Stimulated activated CD8-positive, alpha-beta memory T cell treated with anti-CD3 and anti-CD28 coated beads, Interleukin-7, amount 100 ng/mL, for 4 hours (primary cell): ENCODE measurements at regions not wholly inside any gene's neighbourhood (a gene's known extent, or its start where the extent isn't known, plus 50 kb on each side); places are given as distances from the start of the nearest gene placed in this dataset.

Source experiments
- DNase-seq, 2 donors: peaks; one replicate each; pipeline ENCODE4 v3.0.0-alpha.2; 2020; ENCODE audit warnings: low read depth in 2 of 2

DNA sequence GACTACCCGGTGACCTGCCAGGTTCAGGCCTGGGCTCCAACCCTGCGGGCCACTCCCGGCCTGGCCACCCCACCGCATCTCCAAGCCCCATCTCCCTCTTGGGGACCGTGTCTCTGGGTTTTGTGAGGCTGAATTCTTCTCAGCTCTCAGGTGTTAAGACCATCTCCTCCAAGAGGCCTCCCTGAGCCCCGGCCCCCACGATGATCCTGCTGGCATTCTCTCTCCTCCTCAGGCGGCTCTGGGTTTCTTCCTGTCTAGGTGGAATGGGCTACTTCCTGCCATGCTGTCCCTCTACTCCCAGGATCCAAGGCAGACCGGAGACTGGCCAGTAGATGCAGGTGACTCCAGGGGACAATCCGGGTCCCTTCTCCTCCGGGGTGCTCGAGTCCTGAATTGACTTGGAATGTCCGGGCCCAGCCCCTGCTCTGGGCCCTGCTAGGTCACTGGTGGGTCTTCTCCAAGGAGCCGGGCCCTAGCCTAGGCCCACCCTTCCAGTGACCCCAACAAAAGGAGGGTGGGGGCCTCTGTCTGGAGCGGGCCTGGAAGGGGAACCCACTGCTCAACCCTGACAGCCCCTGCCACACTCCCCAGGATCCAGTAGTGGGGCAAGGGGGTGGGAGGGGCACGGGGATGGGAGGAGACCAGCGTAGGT is 219.8 kb downstream of the C9orf50 start:
- no peak for DNase-seq

DNA sequence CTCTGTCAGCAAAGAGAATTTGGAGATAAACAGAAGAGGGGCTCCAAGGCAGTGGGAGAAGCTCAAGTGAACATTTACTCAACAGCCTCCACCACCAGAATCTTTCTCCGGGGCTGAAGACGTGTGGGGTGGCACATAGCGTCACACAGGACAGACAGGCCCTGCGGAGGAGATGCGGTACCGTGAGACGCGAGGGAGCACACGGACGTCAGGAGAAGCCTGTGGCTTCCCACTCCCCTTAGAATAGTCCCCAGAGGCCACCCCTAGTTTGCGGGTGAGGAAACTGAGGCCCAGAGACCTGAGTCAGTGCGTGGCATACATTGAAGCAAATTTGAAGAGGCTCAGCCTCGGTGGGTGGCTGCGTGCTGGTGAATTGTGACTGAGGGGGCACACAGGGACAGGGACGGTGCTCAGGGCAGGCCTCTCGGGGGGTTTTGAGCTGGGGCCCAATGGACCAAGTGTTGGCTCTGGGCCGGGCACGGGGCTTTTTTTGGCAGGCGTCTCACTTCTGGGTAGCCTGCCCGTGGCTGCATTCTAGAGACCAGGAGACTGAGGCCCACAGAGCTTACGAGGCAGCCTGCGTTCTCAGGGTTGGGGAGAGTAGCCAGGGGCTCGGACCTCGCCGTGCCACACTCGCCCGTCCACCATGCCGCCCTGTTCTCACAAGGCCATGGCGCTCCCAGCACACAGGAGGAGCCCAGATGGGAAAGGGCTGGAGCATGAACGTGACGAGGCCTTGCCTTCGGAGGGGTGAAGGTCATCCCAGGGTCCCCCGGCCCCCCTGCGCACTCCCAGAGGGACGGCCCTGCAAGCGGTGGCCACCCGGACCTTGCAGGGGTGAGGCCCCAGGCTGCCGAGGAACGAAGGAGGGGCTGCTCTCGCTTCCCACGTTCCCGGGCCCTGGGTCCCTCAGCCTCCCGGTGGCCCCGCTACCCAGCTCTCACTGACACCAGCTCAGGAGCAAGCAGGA is 220.6 kb downstream of the C9orf50 start:
- no peak for DNase-seq

DNA sequence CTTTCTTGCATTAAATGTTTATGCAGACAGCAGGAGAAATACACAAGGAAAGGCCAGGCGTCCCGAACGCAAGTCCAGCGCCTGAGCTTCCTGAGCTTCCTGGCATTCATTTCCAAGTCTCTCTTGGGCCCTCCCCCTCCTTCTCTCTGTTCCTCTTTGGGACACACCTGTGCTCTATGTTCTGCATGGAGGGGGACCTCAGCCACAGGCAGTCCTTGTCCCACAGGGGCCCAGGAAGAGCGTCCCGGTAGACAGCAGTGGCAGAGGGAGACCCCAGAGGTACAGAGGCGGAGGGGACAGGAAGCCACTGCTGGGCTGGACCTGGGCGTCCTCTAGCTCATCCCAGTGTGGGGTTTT is 221.3 kb downstream of the C9orf50 start:
- no peak for DNase-seq

DNA sequence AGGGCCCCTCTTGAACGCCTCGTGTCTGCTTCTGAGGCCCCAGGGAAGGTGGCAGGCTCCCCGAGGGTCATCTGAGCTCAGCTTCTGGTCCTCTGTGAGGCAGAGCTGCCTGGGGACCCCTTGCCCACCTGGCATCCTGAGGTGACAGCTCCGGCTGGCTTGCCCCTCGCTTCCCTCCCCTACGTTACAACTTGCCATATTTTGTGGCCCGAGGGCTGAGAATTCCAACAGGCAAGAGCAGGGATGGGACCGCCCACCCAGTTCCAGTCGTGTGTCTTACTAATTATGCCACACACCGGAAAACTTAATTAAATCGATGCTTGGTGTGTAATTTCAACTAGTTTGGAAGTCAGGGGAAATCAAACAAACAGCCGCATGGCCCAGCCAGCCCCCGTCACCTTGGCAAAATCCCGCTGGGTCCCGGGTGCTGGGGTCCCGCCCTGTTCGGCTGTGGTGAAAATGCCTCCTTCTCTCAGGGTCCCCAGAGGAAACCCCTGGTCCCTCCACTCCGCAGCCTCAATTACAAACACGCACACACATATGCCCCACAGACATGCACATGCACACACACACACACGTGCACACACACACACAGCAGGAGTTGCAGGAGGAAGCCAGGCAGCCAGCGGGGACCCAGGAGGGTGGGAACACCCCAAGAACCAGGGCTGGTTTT is 221.0 kb upstream of the IER5L start:
- no peak for DNase-seq

DNA sequence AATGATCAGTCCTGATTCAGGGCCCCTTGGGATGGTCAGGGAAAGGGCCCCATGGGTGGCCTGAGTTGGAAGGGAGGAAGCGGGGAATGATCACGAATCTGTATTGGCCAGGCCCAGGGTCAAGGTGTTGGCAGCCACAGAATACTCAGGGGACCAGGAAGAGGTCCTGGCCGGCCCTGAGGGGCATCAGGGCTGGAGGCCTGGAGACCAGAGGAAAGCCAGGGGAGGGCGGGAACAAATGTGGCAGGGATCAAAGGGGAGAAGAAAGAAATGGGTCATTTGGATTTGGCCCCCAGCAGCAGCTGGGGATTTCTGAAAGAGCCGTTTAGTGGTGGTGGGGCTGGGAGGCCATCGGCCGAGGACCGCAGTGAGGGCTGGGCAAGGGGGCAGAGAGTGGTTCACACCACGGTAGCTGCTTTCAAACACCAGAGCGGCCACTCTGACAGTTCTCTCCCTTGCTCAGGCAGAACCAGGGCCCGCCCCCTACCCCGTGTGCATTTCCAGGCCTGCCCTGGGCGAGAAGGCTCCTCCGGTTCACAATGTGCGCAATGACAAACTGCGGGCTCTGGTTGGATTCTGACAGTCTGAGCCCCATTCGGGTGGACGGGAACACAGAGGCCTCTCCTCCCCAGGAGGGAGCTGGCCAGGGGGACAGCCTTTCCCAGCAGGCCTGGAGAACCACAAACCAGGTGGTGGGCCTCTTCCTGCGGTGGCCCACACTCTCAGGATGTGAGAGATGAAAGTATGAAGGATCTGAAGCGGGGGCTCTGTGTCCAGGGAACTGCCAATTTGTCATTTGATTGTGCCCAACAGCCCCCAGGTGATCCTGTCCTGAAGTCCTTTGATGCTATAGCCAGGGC is 220.3 kb upstream of the IER5L start:
- no peak for DNase-seq

DNA sequence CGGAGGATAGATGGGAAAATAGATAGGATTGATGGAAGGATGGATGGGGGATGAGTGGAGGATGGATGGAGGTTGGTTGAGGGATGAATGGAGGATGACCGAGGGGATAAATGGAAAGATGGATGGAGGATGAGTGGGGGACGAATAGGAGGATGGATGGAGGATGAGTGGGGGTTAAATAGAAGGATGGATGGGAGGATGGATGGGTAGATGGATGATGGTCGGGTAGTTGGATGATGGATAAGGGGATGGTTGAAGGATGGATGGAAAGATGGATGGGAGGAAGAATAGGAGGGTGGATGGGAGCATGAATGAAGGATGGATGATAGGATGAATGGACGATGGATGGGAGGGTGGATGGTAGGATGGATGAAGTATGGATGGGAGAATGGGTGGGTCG is 219.3 kb upstream of the IER5L start:
- no peak for DNase-seq

DNA sequence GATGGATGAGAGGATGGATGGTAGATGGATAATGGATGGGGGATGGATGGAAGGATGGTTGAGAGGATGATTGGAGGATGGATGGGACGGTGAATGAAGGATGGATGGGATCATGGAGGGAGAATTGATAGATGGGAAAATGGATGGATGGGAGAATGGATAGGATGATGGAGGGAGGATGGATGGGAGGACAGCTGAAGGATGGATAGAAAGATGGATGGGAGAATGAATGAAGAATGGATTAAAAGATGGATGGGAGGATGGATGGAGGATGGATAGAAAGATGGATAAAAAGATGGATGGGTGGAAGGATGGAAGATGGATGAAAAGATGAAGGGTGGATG is 218.3 kb upstream of the IER5L start:
- DNase-seq: no peak

DNA sequence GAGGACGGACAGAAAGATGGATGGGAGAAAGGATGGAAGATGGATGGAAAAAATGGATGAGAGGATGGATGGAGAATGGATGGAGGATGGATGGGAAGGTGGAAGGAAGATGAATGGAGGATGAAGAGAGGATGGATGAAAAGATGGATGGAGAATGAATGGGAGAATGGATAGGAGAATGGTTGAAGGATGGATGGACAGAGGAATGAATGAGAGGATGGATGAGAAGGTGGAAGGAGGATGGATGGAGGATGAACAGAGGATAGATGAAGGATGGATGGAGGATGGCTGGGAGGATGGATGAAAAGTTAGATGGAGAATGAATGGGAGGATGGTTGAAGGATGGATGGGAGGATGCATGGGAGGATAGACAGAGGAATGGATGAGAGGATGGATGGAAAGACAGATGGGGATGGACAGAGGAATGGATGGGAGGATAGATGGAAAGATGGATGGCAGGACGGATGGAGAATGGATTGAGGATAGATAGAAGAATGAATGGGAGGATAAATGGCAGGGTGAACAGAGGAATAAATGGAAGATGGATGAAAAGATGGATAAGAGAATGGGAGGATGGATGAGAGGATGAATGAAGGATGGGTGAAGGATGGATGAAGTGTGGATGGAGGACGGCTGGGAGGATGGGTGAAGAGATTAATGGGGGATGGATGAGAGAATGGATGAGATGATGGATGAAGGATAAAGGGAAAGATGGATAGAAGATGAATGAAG is 217.7 kb upstream of the IER5L start:
- DNase-seq: no peak

DNA sequence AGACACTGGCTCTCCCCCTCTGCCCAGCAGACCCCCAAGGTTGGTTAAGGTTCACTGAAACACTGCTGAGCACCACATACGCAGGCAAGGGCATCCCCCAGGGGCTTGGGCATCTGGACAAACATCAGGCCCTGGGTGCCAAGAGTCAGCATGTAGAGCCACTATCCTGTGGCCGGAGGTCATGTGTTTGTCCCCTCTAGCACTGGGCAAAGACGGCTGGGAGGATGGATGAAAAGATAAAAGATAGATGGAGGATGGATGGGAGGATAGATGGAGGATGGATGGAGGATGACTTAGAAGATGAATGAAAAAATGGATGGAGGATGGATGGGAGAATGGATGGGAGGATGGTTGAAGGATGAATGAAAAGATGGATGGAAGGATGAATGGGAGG is 216.8 kb upstream of the IER5L start:
- no peak for DNase-seq

DNA sequence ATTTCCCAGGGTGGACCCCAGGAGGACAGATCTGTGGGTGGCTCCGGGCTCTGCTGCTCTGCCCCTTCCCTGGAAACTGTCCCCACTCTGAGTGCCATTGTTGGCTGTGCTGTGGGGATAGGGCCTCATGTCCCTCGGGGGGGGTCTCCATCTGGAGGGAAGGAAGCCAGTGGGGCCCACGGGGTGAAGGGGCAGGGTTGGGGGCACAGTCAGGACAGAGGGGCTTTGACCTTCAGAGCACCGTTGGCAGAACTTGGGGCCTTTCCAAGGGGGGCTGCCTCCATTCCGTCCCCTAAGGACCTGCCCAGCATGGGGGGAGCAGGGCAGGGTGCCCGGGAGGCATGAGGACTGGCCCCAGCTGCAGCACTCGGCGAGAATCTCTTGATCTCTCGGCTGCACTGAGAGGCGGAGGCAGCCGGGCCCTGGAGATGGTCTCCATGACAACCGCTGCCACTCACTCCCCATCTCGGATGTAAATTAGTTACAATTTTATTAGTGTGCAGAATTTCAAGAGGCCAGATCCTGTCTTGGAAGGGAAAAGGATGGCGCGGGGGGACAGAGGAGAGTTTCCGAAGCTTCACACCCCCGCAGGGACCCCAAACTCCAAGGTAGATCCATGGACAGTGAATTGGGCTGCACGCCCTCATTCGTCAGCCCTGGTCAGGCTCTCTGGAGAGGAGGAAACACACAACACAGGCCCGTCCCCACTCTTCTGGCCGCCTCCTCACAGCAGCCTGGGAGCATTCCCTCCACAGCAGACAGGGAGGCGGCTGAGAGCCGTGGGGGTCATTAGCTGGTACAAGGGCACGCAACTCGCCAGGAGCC is 216.2 kb upstream of the IER5L start:
- no peak for DNase-seq

DNA sequence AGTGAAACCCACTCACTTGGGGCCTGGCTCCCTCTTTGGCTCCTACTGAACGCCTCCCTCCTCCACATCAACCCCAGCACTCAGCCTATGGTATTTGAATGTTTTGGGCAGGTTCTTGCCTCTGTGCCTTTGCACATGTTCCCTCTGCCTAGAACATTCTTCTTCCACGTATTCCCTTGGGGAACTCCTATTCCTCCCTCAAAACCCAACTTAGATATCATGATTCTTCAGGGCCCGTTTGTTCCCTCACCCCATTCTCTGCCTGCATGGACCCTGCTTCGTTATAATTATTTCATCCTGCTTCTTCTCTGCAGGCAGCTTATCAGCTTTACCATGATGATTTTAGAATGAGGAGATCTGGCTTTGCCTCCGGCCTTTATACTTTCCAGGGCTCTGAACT is 215.0 kb upstream of the IER5L start:
- no peak for DNase-seq

DNA sequence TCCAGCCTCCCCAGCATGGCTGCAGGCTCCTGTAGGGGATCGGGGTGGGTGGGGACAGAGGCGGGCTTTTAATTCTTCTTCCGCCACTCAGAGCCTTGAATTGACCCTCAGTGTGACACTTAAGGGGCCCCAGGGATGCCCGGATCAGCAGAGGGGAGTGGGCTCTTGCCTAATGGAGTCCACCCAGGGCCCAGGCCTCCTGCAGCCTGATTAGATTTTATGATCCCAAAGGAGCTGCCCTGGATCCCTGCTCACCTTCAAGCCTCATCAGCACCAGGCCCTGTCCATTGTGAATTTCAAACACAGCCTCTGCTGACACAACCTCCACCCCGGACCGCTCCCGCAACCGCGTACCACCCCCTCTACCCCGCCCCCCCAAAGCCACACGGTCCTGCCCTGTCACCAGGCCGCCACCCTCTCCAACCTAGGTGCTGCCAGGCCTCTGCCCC is 214.1 kb upstream of the IER5L start:
- DNase-seq: no peak

DNA sequence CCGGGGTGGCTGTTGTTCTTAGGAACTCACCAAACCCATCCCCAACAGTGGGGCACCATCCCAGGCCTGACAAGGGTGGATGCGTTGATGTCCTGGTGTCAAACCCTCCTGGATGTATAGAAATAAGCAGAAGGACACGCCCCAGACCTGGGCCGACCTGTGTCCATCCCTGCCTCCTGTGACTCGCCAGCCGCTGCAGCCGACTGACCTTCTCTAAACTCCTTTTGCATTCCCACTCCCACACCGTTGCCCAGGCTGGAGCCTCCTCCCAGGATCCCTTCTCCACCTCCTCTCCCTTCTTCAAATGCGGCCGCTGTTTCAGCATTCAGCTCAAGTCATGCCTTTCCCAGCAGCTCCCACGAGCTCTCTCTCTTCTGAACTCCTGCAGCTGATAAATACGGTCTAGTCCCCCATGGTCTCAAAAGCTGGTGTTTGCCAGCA is 213.2 kb upstream of the IER5L start:
- no peak for DNase-seq

DNA sequence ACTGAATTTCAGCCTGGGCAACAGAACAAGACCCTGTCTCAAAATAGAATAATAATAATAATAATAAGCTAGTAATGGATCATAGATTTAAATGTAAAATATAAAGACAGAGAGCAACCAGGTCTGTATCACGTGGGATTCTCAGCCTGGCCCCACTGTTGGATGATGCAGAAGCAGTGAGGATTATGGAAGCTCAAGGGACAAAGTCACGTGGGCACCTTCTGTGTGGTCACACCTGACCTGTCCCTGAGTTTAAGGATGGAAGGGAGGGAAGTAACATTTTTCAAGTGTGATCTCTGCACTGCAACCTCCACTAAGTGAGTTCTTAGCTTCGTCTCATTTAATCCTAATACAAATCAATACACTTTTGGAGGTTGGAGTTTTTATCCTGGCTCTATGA is 212.5 kb upstream of the IER5L start:
- DNase-seq: no peak

DNA sequence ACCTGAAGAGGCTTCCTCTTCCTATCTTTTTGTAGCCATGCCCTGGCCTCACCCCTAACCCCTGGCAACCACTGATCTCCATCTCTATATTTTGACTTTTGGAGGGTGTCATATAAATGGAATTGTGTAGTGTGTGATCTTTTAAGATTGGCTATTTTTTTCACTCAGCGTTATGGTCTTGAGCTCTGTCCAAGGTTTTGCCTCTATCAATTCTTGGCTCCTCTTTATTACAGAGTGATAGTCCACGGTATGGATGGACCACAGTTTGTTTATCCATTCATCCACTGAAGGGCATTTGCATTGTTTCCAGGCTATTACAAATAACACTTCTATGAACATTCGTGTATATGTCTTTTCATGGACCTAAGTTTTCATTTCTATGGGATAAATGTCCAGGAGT is 209.8 kb upstream of the IER5L start:
- DNase-seq: no peak

DNA sequence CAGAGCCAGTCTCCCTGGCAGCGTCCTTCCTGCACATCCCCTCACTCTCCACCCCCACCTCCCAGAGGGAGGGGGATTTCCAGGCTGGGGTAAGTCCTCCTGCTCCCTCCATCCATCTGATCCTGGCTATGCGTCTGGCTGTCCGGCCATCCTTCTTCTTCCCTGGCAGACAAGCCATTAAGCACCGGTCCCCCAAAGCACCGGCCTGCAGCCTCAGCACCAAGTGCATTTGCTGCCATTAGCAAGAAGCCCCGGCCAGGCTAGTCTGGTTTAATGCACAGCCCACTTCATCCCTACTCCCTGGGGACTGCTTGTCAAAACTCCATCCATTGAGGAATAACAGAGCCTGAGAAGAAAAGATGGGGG is 208.7 kb upstream of the IER5L start:
- DNase-seq: no peak

DNA sequence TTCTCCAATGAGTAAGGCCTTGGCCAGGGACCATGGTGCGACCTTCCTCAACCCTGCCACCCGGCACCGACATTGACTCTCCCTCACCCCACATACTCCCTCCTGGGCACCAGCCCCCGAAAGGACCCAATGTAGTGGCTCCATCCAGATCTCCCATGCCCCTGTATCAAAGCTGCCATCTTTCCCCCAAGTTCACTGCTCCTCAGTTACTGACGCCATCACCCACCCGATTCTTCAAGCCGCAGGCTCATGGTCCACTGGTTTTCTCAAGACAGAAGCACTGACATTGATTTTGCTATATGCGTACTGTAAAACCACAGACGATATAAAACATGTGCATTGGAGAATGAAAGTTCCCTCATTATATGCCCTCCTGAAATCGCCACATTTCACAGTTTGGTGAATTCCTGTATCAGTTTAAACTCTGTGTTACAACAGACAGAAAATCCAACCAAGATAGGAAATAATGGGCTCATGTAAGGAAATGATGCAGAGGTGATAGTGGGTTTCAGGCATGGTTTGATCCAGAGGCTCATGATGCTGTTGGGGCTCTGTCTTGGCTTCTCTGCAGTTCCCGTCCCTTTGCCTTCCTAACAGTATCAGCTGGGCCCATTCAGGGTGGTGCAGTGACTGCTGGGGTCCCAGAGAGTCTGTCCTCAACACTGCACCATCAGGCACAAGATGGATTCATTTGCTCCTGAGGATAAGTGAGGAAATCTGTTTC is 207.3 kb upstream of the IER5L start:
- DNase-seq: no peak

DNA sequence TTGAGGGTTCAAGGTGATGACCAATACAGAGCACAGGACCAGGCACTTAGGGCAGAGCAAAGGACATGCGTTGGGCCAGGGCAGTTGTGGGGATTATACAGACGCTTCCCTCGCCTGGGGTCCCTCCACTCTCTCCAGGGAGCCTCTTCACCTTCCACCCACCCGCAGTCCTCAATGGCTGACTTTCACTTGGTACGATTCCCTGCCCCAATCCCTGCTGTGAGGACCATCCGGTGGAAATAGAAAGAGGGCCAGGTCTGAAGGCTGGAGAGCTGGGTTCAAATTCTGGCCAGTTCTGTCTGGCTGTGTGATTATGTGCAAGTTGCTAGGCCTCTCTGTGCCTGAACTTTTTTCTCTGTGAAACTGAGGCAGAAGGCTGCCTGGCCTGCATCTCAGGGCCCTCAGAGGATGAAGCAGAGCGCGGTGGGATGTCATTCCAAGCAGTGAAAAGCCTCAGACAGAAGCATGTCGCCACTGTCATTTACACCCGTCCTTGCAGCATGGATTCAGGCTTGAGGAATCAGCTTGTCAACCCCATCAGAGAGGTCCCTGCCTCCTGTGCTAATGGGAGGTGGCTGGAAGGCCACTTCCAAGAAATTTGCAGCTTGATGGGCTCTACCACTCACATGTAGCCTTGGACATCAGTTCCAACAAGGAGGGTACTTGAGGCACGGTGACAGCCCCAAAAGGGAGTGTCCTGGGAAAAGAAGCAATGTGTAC is 206.6 kb upstream of the IER5L start:
- no peak for DNase-seq
